ENCODE measurements at regions not wholly inside any gene's neighbourhood (a gene's known extent, or its start where the extent isn't known, plus 50 kb on each side); places are given as distances from the start of the nearest gene placed in this dataset.

DNA sequence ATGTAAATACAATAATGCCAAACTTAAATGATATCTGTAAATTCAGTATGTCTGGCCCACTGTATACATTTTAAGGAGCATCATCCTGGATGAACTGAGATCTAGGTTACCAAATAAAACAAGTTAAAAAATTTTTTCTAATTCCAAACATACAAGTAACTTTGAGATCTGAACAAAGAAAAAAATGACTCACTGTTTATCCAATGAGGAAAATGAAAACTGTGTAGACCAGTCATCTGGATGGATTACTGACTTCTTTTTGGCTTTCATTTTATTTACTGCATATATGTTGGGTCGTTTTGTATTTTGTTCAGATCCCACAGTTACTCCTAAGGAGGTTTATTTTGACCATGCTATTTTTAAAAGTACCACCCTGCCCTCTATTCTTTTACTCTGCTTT, 189.8 kb downstream of the RBM43 start:
- TF ChIP-seq, protein P1, sequence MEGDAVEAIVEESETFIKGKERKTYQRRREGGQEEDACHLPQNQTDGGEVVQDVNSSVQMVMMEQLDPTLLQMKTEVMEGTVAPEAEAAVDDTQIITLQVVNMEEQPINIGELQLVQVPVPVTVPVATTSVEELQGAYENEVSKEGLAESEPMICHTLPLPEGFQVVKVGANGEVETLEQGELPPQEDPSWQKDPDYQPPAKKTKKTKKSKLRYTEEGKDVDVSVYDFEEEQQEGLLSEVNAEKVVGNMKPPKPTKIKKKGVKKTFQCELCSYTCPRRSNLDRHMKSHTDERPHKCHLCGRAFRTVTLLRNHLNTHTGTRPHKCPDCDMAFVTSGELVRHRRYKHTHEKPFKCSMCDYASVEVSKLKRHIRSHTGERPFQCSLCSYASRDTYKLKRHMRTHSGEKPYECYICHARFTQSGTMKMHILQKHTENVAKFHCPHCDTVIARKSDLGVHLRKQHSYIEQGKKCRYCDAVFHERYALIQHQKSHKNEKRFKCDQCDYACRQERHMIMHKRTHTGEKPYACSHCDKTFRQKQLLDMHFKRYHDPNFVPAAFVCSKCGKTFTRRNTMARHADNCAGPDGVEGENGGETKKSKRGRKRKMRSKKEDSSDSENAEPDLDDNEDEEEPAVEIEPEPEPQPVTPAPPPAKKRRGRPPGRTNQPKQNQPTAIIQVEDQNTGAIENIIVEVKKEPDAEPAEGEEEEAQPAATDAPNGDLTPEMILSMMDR (IDR thresholded peaks at IDR 0.05; ENCODE audit: insufficient read depth in 1 of 2, low read depth in 1 of 2, low read length in 1 of 2, severe bottlenecking in 1 of 2, unreplicated experiment in 1 of 2) = no peak
- H3K4me1 ChIP-seq = no peaks in the 10 kb centered on the region
- no peak overlapping the region for H3K27ac Mint-ChIP-seq (ENCODE audit: unreplicated experiment)
- H3K4me1 Mint-ChIP-seq (ENCODE audit: low read depth, unreplicated experiment) = no peaks in the 10 kb centered on the region
- ChIA-PET POLR2A (no interaction called here), CTCF (no interaction called here)
- H3K36me3 ChIP-seq (ENCODE audit: control insufficient read depth, insufficient read depth, low read length) = no peaks in the 10 kb centered on the region
- H3K27me3 ChIP-seq (replicated peaks; ENCODE audit: control insufficient read depth, insufficient read depth, low read length) = peaks cover 1% of the 10 kb centered on the region; the same call in 1 of the 2 replicates
- no TSS peak for BruUV-seq (replicated peaks)
- H3K4me3 Mint-ChIP-seq (ENCODE audit: unreplicated experiment) = no peak overlapping the region
- no peaks in the 10 kb centered on the region for H3K27me3 Mint-ChIP-seq (ENCODE audit: insufficient read depth, unreplicated experiment)
- H3K9me3 ChIP-seq = no peaks in the 10 kb centered on the region
- DNase-seq = no peak
- H3K36me3 Mint-ChIP-seq (ENCODE audit: insufficient read depth, unreplicated experiment) = no peaks in the 10 kb centered on the region
- intact Hi-C loops (cut with micrococcal nuclease; ENCODE audit: unreplicated experiment) = no loop called here
- H3K4me3 ChIP-seq (ENCODE audit: low read depth, low read length) = no peak overlapping the region
- peaks cover 16% of the 10 kb centered on the region for H3K9me3 Mint-ChIP-seq (ENCODE audit: unreplicated experiment)

DNA sequence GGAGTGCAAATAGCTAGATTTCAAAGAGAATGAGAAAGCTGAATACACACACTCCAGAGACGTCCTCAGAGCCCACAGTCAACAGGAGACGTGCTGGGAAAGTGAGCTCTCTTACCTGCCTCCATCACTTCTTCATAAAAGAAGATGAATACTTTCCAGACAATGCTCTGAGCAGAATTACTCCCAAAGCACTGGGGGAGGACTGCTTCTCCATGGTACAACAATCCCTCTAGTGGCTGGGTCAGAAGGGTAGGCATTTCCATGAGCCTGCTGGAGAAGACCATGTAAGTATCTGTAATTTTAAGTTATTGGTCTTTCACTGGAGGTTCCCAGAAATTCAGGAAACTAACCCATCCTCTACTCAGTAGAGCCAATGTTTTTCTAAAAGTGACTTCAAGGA, 190.3 kb downstream of the RBM43 start:
- TF ChIP-seq, protein P1 (IDR thresholded peaks at IDR 0.05; ENCODE audit: insufficient read depth in 1 of 2, low read depth in 1 of 2, low read length in 1 of 2, severe bottlenecking in 1 of 2, unreplicated experiment in 1 of 2) = peak in 1 of 2 experiments; percentile 41
- Mint-ChIP-seq H3K36me3 (ENCODE audit: insufficient read depth, unreplicated experiment) (no peaks in the 10 kb centered on the region), H3K9me3 (ENCODE audit: unreplicated experiment) (peaks cover 16% of the 10 kb centered on the region), H3K27ac (ENCODE audit: unreplicated experiment) (no peak overlapping the region), H3K4me1 (ENCODE audit: low read depth, unreplicated experiment) (no peaks in the 10 kb centered on the region), H3K4me3 (ENCODE audit: unreplicated experiment) (no peak overlapping the region), H3K27me3 (ENCODE audit: insufficient read depth, unreplicated experiment) (no peaks in the 10 kb centered on the region)
- Histone ChIP-seq H3K36me3 (ENCODE audit: control insufficient read depth, insufficient read depth, low read length) (no peaks in the 10 kb centered on the region), H3K4me3 (ENCODE audit: low read depth, low read length) (no peak overlapping the region), H3K9me3 (no peaks in the 10 kb centered on the region), H3K27me3 (replicated peaks; ENCODE audit: control insufficient read depth, insufficient read depth, low read length) (peaks cover 1% of the 10 kb centered on the region; the same call in 1 of the 2 replicates), H3K4me1 (no peaks in the 10 kb centered on the region)
- no TSS peak for BruUV-seq (replicated peaks)
- peak in 1 of 2 experiments; percentile 26 for DNase-seq
- CTCF ChIA-PET = no interaction called here
- POLR2A ChIA-PET = no interaction called here
- intact Hi-C loops (cut with micrococcal nuclease; ENCODE audit: unreplicated experiment) = no loop called here

DNA sequence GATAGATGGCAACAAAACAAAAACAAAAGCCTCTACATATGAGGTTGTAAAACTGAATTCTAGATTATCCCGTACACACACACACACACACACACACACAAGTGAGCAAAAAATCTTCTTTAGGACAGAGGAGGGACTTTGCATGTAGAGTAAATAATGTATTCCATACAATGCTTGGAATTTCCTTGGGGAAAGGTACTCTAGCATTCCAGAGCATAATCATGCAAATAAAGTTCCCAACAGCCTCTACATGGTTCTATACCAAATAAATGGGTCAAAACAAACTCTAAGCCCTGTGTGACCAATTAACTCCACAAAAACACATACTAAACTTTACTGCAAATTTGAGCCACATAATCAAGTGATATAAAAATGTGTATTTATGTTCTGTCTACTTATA, 191.4 kb downstream of the RBM43 start:
- Histone ChIP-seq H3K4me3 (ENCODE audit: low read depth, low read length) (no peak overlapping the region), H3K36me3 (ENCODE audit: control insufficient read depth, insufficient read depth, low read length) (no peaks in the 10 kb centered on the region), H3K9me3 (no peaks in the 10 kb centered on the region; the same call in 1 of the 2 replicates), H3K27me3 (replicated peaks; ENCODE audit: control insufficient read depth, insufficient read depth, low read length) (peaks cover 1% of the 10 kb centered on the region; the same call in 1 of the 2 replicates), H3K4me1 (no peaks in the 10 kb centered on the region)
- CTCF ChIA-PET = no interaction called here
- Mint-ChIP-seq H3K27ac (ENCODE audit: unreplicated experiment) (no peak overlapping the region), H3K36me3 (ENCODE audit: insufficient read depth, unreplicated experiment) (no peaks in the 10 kb centered on the region), H3K27me3 (ENCODE audit: insufficient read depth, unreplicated experiment) (no peaks in the 10 kb centered on the region), H3K9me3 (ENCODE audit: unreplicated experiment) (peaks cover 16% of the 10 kb centered on the region), H3K4me3 (ENCODE audit: unreplicated experiment) (no peak overlapping the region), H3K4me1 (ENCODE audit: low read depth, unreplicated experiment) (no peaks in the 10 kb centered on the region)
- DNase-seq = no peak
- no TSS peak for BruUV-seq (replicated peaks)
- POLR2A ChIA-PET = no interaction called here
- intact Hi-C loops (cut with micrococcal nuclease; ENCODE audit: unreplicated experiment) = no loop called here
- TF ChIP-seq, protein P1 (IDR thresholded peaks at IDR 0.05; ENCODE audit: insufficient read depth in 1 of 2, low read depth in 1 of 2, low read length in 1 of 2, severe bottlenecking in 1 of 2, unreplicated experiment in 1 of 2) = no peak
